SK-N-SH treated with all-trans-retinoic acid at 6 μM for 48 hours (cell line): ENCODE measurements at regions not wholly inside any gene's neighbourhood (a gene's known extent, or its start where the extent isn't known, plus 50 kb on each side); places are given as distances from the start of the nearest gene placed in this dataset.

ENCODE experiments used
- BACH2 ChIP-seq: fragments of 250-450 bp; sonication (Bioruptor Pico); IDR thresholded peaks from 2 replicates; pipeline ENCODE4 v1.9.0; 2021; ENCODE audit warnings: mild to moderate bottlenecking, borderline replicate concordance
- CREB5 ChIP-seq: fragments of 250-450 bp; sonication (Bioruptor Pico); IDR thresholded peaks from 2 replicates; pipeline ENCODE4 v1.5.1; 2020; ENCODE audit warnings: low read depth, mild to moderate bottlenecking, moderate library complexity
- ESRRG ChIP-seq: fragments of 250-450 bp; sonication (Bioruptor Pico); IDR thresholded peaks from 2 replicates; pipeline ENCODE4 v1.6.1; 2021; ENCODE audit warnings: mild to moderate bottlenecking
- ISL1 ChIP-seq: fragments of 250-450 bp; sonication (Bioruptor Pico); IDR thresholded peaks from 2 replicates; pipeline ENCODE4 v2.1.2; 2022; ENCODE audit warnings: mild to moderate bottlenecking, moderate library complexity
- OSR1 ChIP-seq: fragments of 250-450 bp; sonication (Bioruptor Pico); IDR thresholded peaks from 2 replicates; pipeline ENCODE4 v1.8.0; 2022; ENCODE audit warnings: moderate library complexity, mild to moderate bottlenecking, inconsistent platforms
- RARB ChIP-seq: fragments of 250-450 bp; sonication (Bioruptor Pico); IDR thresholded peaks from 2 replicates; pipeline ENCODE4 v1.8.0; 2021; ENCODE audit warnings: mild to moderate bottlenecking, moderate library complexity
- SNAI2 ChIP-seq: fragments of 250-450 bp; sonication (Bioruptor Pico); IDR thresholded peaks from 2 replicates; pipeline ENCODE4 v1.5.0; 2020; ENCODE audit warnings: mild to moderate bottlenecking, moderate library complexity
- ZFP3 ChIP-seq: fragments of 250-450 bp; sonication (Bioruptor Pico); IDR thresholded peaks from 2 replicates; pipeline ENCODE4 v1.5.0; 2020; ENCODE audit warnings: mild to moderate bottlenecking, moderate library complexity
- ZNF8 ChIP-seq: fragments of 450-650 bp; formaldehyde crosslinking; IDR thresholded peaks from 2 replicates; pipeline ENCODE4 v1.5.0; 2020; ENCODE audit warnings: mild to moderate bottlenecking, moderate library complexity
- TF ChIP-seq, protein P1 (sequence below): fragments of 250-450 bp; sonication (Bioruptor Pico); IDR thresholded peaks from 2 replicates; pipeline ENCODE4 v1.8.0; 2021; ENCODE audit warnings: low read depth, mild to moderate bottlenecking, moderate library complexity, borderline replicate concordance

DNA sequence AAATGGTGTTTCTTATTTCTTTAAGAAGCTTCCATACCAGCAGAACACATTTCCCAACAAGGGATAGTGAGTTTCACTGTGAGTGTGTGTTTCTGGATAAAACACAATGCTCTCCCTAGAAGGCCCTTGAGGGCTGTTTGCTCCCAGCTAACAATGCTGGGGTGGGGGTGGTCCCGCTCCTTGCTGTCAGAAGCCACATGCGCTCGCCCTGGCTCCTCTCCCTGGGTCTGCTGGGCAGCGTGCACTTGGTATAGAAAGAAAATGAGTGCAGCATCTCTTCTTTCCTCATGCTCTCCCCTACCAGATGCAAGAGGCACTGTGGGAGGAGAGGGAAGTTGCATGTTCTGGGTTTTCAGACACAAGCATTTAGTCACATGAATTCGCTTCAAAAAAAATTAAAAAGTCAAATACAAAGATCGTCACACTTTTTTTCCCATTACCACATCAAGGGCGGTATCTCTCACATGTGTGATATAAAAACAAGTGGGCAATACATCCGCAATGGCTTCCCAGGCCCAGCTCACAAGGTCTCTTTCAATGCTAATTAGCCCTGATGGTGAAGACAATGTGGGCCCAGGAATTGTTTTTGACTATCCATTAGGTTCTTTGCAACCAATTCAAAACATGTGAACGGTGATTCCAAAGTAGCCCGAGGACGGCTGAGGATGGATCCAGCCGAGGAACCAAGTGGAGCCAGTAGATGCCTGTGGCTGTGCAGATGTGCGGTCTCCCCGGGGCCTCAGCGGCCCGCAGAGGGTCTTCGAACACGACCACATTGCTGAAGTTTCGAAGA, 603.6 kb downstream of the IRX1 start:
- TF ChIP-seq RARB (no peak), ZFP3 (CRISPR knock-in tag) (no peak), OSR1 (CRISPR knock-in tag) (no peak), CREB5 (CRISPR knock-in tag) (no peak), ESRRG (CRISPR knock-in tag) (no peak), ISL1 (CRISPR knock-in tag) (no peak), BACH2 (CRISPR knock-in tag) (no peak), ZNF8 (CRISPR knock-in tag) (no peak), SNAI2 (CRISPR knock-in tag) (no peak)
- TF ChIP-seq, protein P1, sequence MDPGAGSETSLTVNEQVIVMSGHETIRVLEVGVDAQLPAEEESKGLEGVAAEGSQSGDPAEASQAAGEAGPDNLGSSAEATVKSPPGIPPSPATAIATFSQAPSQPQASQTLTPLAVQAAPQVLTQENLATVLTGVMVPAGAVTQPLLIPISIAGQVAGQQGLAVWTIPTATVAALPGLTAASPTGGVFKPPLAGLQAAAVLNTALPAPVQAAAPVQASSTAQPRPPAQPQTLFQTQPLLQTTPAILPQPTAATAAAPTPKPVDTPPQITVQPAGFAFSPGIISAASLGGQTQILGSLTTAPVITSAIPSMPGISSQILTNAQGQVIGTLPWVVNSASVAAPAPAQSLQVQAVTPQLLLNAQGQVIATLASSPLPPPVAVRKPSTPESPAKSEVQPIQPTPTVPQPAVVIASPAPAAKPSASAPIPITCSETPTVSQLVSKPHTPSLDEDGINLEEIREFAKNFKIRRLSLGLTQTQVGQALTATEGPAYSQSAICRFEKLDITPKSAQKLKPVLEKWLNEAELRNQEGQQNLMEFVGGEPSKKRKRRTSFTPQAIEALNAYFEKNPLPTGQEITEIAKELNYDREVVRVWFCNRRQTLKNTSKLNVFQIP (CRISPR knock-in tag): no peak
